ENCODE measurements at regions not wholly inside any gene's neighbourhood (a gene's known extent, or its start where the extent isn't known, plus 50 kb on each side); places are given as distances from the start of the nearest gene placed in this dataset.
"Not testable (repeated sequence)": the region's sequence is repeated elsewhere in the genome, so short reads cannot be mapped to it uniquely, and the experiment has no call there.

GRCh38 chr2:89213151-89213550, 521.7 kb downstream of the RPIA start:
- TF ChIP-seq CTCF, POLR2A (IDR thresholded peaks at IDR 0.05): not testable (repeated sequence)
